ENCODE measurements at regions not wholly inside any gene's neighbourhood (a gene's known extent, or its start where the extent isn't known, plus 50 kb on each side); places are given as distances from the start of the nearest gene placed in this dataset.

- Histone ChIP-seq H3K36me3 (no peaks in the 10 kb centered on the region), H3K4me1 (no peaks in the 10 kb centered on the region), H3K4me3 (no peak overlapping the region), H3K9me3 (no peaks in the 10 kb centered on the region), H3K27ac (no peak overlapping the region), H3K27me3 (ENCODE audit: low read depth) (no peaks in the 10 kb centered on the region)
- intact Hi-C loops (cut with DNase I), result no loop called here
- DNase-seq (no peak), ATAC-seq (no peak)
- no peak for TF ChIP-seq CTCF (IDR thresholded peaks at IDR 0.05)
Observed at GRCh38 chr4:18571301-18571761, 549.8 kb upstream of the LCORL start.

- Histone ChIP-seq H3K4me3 (no peak overlapping the region), H3K27me3 (ENCODE audit: low read depth) (no peaks in the 10 kb centered on the region), H3K9me3 (no peaks in the 10 kb centered on the region), H3K27ac (no peak overlapping the region), H3K4me1 (no peaks in the 10 kb centered on the region), H3K36me3 (no peaks in the 10 kb centered on the region)
- intact Hi-C loops (cut with DNase I), result no loop called here
- no peak for ATAC-seq
- TF ChIP-seq CTCF (IDR thresholded peaks at IDR 0.05), result no peak
- no peak for DNase-seq
Observed at GRCh38 chr4:18570370-18570769, 548.8 kb upstream of the LCORL start.

- no peak for ATAC-seq
- no peaks in the 10 kb centered on the region for H3K27me3 ChIP-seq (ENCODE audit: low read depth)
- no peaks in the 10 kb centered on the region for H3K9me3 ChIP-seq
- peak; percentile 11 for TF ChIP-seq CTCF (IDR thresholded peaks at IDR 0.05)
- intact Hi-C loops (cut with DNase I), result no loop called here
- DNase-seq, result no peak
- H3K27ac ChIP-seq, result no peak overlapping the region
- H3K4me1 ChIP-seq, result no peaks in the 10 kb centered on the region
- H3K36me3 ChIP-seq, result no peaks in the 10 kb centered on the region
- H3K4me3 ChIP-seq, result no peak overlapping the region
Observed at GRCh38 chr4:18568600-18568999, 547.0 kb upstream of the LCORL start.

- Histone ChIP-seq H3K27ac (no peak overlapping the region), H3K9me3 (no peaks in the 10 kb centered on the region), H3K4me1 (no peaks in the 10 kb centered on the region), H3K27me3 (ENCODE audit: low read depth) (no peaks in the 10 kb centered on the region), H3K4me3 (no peak overlapping the region), H3K36me3 (no peaks in the 10 kb centered on the region)
- TF ChIP-seq CTCF (IDR thresholded peaks at IDR 0.05), result no peak
- intact Hi-C loops (cut with DNase I), result no loop called here
- DNase-seq, result no peak
- no peak for ATAC-seq
Observed at GRCh38 chr4:18566970-18567799, 545.6 kb upstream of the LCORL start.

- Histone ChIP-seq H3K36me3 (no peaks in the 10 kb centered on the region), H3K27ac (no peak overlapping the region), H3K4me3 (no peak overlapping the region), H3K4me1 (no peaks in the 10 kb centered on the region), H3K27me3 (ENCODE audit: low read depth) (no peaks in the 10 kb centered on the region), H3K9me3 (no peaks in the 10 kb centered on the region)
- DNase-seq (no peak), ATAC-seq (no peak)
- TF ChIP-seq CTCF (IDR thresholded peaks at IDR 0.05), result no peak
- intact Hi-C loops (cut with DNase I), result no loop called here
Observed at GRCh38 chr4:18559492-18559891, 537.9 kb upstream of the LCORL start.

Measured in lower lobe of right lung (tissue), 2 donors.